Pancreas (tissue), 10 donors: ENCODE measurements at regions not wholly inside any gene's neighbourhood (a gene's known extent, or its start where the extent isn't known, plus 50 kb on each side); places are given as distances from the start of the nearest gene placed in this dataset.

ENCODE experiments used
- ATAC-seq, 4 donors: fragments of 200-7000 bp; cut with Tn5 transposase; one replicate each; pipeline versions ENCODE4 v1.8.0 to v1.9.1; 2020; ENCODE audit warnings: mild to moderate bottlenecking in 4 of 4, moderate library complexity in 4 of 4
- DNase-seq, 6 donors: peaks; one replicate each; pipeline ENCODE4 v3.0.0-alpha.2; 2020
- FAIRE-seq: peaks from 2 replicates; lab custom pipeline; 2012; peaks lifted over from hg19 to GRCh38; lab: Jason Lieb, UNC
- H3K27ac ChIP-seq, 4 donors: fragments of 200-600 bp; sonication (generic); 1 replicate in 3 of 4; 2 replicates in 1 of 4; pipeline versions ENCODE4 v1.5.0 to v1.8.0; 2020
- H3K27me3 ChIP-seq, 4 donors: fragments of 200-600 bp; one replicate each; pipeline ENCODE4 v1.8.0; 2021
- H3K36me3 ChIP-seq, 3 donors: fragments of 200-600 bp; sonication (generic) in 1 of 3; one replicate each; pipeline versions ENCODE4 v1.5.0 to v1.8.0; 2020 to 2021
- H3K4me1 ChIP-seq, 3 donors: fragments of 200-600 bp; one replicate each; pipeline ENCODE4 v1.8.0; 2021
- H3K4me3 ChIP-seq, 4 donors: fragments of 200-600 bp; sonication (generic) in 2 of 4; one replicate each; pipeline versions ENCODE4 v1.5.0 to v1.8.0; 2020 to 2021
- H3K9me3 ChIP-seq, 4 donors: fragments of 200-600 bp; one replicate each; pipeline ENCODE4 v1.8.0; 2021
- CTCF ChIP-seq, 4 donors: fragments of 200-600 bp; sonication (generic) in 3 of 4; IDR thresholded peaks; one replicate each; pipeline versions ENCODE4 v1.5.0 to v1.8.0; 2021; ENCODE audit warnings: antibody characterized with exemption in 4 of 4
- WGBS, 2 donors: extraction: QIAGEN DNeasy Blood & Tissue Kit; methylation state at CpG; one replicate each; pipeline ENCODE4 v1.1.7; 2013; 5-methylcytosine and 5-hydroxymethylcytosine counted together
- intact Hi-C, 3 donors: fragments of 100-400 bp; cut with DNase I; formaldehyde crosslinking; loops; one replicate each; pipeline versions ENCODE4 v1.11.1 to v1.14.2; 2022
- donor health status: healthy with polysubstance abuse.
- donor health status: DM: no; HTN: no; CAD: no; lungs with moderate emphysema.
- donor health status: DM: no; HTN: no; CAD: no.
- donor health status: control.
- donor health status: control.
- donor health status: Bipolar disorder and iron deficiency.
- donor health status: DM: yes; HTN: yes; CAD: no.
- donor health status: DM: no; HTN: no; CAD: no.
- donor health status: DM: no; HTN: no; CAD: no.
- donor health status: DM: yes; HTN: yes; CAD: no.

- ATAC-seq (no peak), FAIRE-seq (no peak), DNase-seq (no peak)
- peaks cover 0 to 3% (median 0%) of the 10 kb centered on the region in 3 donors for H3K4me1 ChIP-seq
- no peaks in the 10 kb centered on the region for H3K9me3 ChIP-seq
- H3K36me3 ChIP-seq: no peaks in the 10 kb centered on the region
- intact Hi-C loops: no loop called here
- WGBS, 2 donors: 81 to 87% methylated on average over 5 of the region's 5 CpGs
- TF ChIP-seq CTCF (IDR thresholded peaks at IDR 0.05): no peak
- no peaks in the 10 kb centered on the region for H3K27me3 ChIP-seq
- H3K27ac ChIP-seq: no peak overlapping the region
- no peak overlapping the region for H3K4me3 ChIP-seq
These were observed 794.1 kb downstream of the BCL11B start for GRCh38 chr14:98477935-98478334.

- DNase-seq (no peak), FAIRE-seq (no peak), ATAC-seq (no peak)
- H3K4me3 ChIP-seq: no peak overlapping the region
- H3K27me3 ChIP-seq: no peaks in the 10 kb centered on the region
- H3K36me3 ChIP-seq: no peaks in the 10 kb centered on the region
- intact Hi-C loops: no loop called here
- no peak overlapping the region for H3K27ac ChIP-seq
- H3K4me1 ChIP-seq: no peaks in the 10 kb centered on the region
- no peak for TF ChIP-seq CTCF (IDR thresholded peaks at IDR 0.05)
- WGBS, 2 donors: 73 to 75% methylated on average over 4 of the region's 4 CpGs
- H3K9me3 ChIP-seq: no peaks in the 10 kb centered on the region
These were observed 782.9 kb downstream of the BCL11B start for GRCh38 chr14:98489115-98489514.

- H3K36me3 ChIP-seq: no peaks in the 10 kb centered on the region
- DNase-seq (no peak), ATAC-seq (no peak), FAIRE-seq (no peak)
- 85 to 94% methylated on average over 5 of the region's 5 CpGs for WGBS, 2 donors
- H3K4me1 ChIP-seq: no peaks in the 10 kb centered on the region
- intact Hi-C loops: no loop called here
- no peak for TF ChIP-seq CTCF (IDR thresholded peaks at IDR 0.05)
- no peak overlapping the region for H3K27ac ChIP-seq
- no peaks in the 10 kb centered on the region for H3K27me3 ChIP-seq
- no peak overlapping the region for H3K4me3 ChIP-seq
- no peaks in the 10 kb centered on the region for H3K9me3 ChIP-seq
These were observed 777.4 kb downstream of the BCL11B start for GRCh38 chr14:98494582-98494981.

GRCh38 chr14:98498019-98498885 is 773.7 kb downstream of the BCL11B start:
- H3K27me3 ChIP-seq: no peaks in the 10 kb centered on the region
- H3K4me1 ChIP-seq: no peaks in the 10 kb centered on the region
- intact Hi-C loops: no loop called here
- FAIRE-seq: no peak
- no peak overlapping the region for H3K4me3 ChIP-seq
- no peak for TF ChIP-seq CTCF (IDR thresholded peaks at IDR 0.05)
- no peak overlapping the region for H3K27ac ChIP-seq
- H3K9me3 ChIP-seq: no peaks in the 10 kb centered on the region
- no peak for DNase-seq
- no peak for ATAC-seq
- H3K36me3 ChIP-seq: no peaks in the 10 kb centered on the region
- WGBS, 2 donors: 65 to 77% methylated on average over 7 of the region's 7 CpGs

GRCh38 chr14:98501335-98501734 is 770.7 kb downstream of the BCL11B start:
- no peak for FAIRE-seq

More at GRCh38 chr14:98501335-98501734, 770.7 kb downstream of the BCL11B start:
- H3K9me3 ChIP-seq: no peaks in the 10 kb centered on the region
- TF ChIP-seq CTCF (IDR thresholded peaks at IDR 0.05): no peak
- ATAC-seq: no peak
- 76 to 87% methylated on average over 7 of the region's 7 CpGs for WGBS, 2 donors
- no peak overlapping the region for H3K27ac ChIP-seq
- no peak overlapping the region for H3K4me3 ChIP-seq
- no peak for DNase-seq
- H3K27me3 ChIP-seq: no peaks in the 10 kb centered on the region
- intact Hi-C loops: no loop called here
- H3K4me1 ChIP-seq: no peaks in the 10 kb centered on the region
- no peaks in the 10 kb centered on the region for H3K36me3 ChIP-seq
